GM19238 (cell line): ENCODE measurements at regions not wholly inside any gene's neighbourhood (a gene's known extent, or its start where the extent isn't known, plus 50 kb on each side); places are given as distances from the start of the nearest gene placed in this dataset.

ENCODE experiments used
- DNase-seq: peaks from one replicate; pipeline ENCODE4 v3.0.0; 2011; ENCODE audit warnings: low spot score; ENCODE audit not compliant: insufficient read length

DNA sequence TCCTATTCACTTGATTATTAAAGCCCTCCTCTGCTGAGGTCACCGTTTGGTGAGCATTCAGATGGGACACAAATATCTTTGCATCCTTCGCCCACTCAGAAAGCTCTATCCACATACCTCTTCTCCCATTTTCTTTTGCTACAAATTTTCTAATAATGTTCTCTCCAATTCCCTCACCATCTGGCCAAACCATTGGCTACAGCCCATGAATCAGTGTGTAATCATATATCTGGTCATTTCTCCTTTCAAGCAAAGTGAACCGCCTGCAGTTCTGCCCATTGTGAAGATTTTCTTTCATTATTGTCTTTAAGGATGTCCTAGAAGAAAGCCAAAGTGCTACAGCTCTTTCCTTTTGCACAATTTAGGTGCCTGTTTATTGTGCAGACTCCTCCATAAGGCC is 54.2 kb upstream of the DAPK1 start:
- DNase-seq, result no peak

DNA sequence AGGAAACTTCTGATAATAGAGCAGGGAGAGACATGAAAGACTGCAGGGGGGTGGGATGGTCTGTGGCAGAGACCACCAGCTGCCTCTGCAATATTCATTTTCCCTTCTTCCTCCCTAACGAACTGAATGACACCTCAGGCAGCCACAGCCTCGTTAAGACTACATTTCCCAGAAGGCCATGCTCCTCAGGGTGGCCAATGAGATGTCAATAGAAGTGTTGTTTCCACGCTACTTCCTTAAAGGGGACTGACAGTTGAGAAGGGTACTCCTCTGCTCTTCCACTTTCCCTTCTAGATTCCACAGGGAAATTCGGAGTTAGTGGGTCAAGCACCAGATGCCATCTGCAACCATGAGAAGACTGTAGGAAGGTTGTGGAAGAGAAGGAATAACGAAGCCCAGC is 52.0 kb upstream of the DAPK1 start:
- DNase-seq, result peak; percentile 41

DNA sequence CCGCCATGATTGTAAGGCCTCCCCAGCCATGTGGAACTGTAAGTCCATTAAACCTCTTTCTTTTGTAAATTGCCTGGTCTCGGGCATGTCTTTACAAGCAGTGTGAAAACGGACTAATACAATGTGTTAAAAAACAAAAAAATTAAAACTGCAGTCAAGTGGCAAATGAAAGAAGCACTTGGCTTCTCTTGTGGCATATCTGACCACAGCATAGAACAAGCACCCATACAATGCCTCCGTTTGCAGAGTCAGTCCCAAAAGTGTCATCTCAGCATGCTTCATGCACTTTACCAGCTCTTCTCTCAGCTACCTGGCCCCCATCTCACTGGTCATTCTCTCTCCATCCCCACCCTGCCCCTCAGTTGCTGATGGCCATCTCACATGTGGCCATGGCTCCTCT is 51.1 kb upstream of the DAPK1 start:
- DNase-seq, result no peak

DNA sequence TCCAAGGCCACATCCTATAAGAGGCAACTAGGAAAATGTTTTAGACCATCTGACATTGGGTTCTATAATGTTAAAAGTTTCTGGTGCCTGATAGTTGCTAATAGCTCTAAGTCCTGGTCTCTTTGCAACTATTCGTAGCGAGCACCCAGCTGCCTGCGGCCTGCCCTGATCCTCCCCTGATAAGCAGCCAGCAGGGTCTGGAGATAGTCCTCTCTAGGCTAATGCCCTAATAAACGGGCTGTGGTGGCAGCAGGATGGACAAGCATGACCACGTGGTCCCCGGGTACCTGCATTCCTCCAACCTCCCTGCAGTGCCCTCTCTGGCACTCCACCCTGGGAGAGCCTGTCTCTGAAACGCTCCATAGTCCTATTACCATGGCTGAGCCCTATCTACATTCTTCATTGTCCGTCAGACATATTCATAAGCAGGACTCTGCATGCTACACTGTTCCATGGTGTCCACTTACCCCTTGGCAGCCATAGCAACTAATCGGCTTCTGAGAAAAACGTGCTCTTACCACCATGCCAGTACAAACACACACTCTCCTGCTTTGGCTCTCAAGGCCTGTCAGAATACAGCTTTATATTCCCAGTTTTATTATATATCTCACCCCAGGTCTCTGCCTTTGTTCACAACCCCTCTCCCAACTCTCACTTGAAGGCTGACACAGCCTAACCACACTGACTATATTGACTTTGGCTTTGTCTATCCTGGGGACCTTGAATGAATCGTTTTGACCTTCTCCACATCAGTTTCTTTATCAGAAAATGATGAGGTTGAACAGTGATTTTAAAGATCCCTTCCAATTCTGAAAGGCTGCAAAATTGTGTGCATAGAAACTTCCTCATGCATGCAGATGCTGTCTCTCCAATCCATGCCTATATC is 49.9 kb upstream of the DAPK1 start:
- no peak for DNase-seq
